Neural cell (in vitro differentiated cells): ENCODE measurements at regions not wholly inside any gene's neighbourhood (a gene's known extent, or its start where the extent isn't known, plus 50 kb on each side); places are given as distances from the start of the nearest gene placed in this dataset.

ENCODE experiments used
- H2AFZ ChIP-seq: fragments of 200-600, 300-800 bp; sonication (generic), shearing (Covaris generic); 2 replicates; pipeline ENCODE4 v1.6.0; 2014; ENCODE audit warnings: low read depth, mild to moderate bottlenecking, antibody characterized with exemption, low read length, moderate library complexity
- H3F3A ChIP-seq: fragments of 200-600 bp; shearing (Covaris generic); 2 replicates; pipeline ENCODE4 v1.6.1; 2016; ENCODE audit warnings: mild to moderate bottlenecking, moderate library complexity, mixed read lengths, antibody characterized with exemption, low read length; ENCODE audit not compliant: insufficient read depth, poor library complexity, severe bottlenecking
- H3K27ac ChIP-seq: fragments of 200-600, 300-800 bp; sonication (generic), shearing (Covaris generic); 2 replicates; pipeline ENCODE4 v1.5.1; 2014; ENCODE audit warnings: mild to moderate bottlenecking, low read length, moderate library complexity
- H3K27me3 ChIP-seq: fragments of 300-800, 200-600 bp; sonication (generic), shearing (Covaris generic); 2 replicates; pipeline ENCODE4 v1.6.0; 2014; ENCODE audit warnings: mild to moderate bottlenecking, low read depth, low read length, moderate library complexity; ENCODE audit not compliant: insufficient read depth
- H3K36me3 ChIP-seq: fragments of 300-800, 200-600 bp; sonication (generic), shearing (Covaris generic); 2 replicates; pipeline ENCODE4 v1.5.1; 2014; ENCODE audit warnings: mild to moderate bottlenecking, antibody characterized with exemption, low read length, moderate library complexity; ENCODE audit not compliant: insufficient read depth
- H3K4me2 ChIP-seq: fragments of 300-800, 200-600 bp; sonication (generic), shearing (Covaris generic); 2 replicates; pipeline ENCODE4 v1.6.0; 2014; ENCODE audit warnings: mild to moderate bottlenecking, low read length
- H3K4me3 ChIP-seq: fragments of 300-800, 200-600 bp; sonication (generic), shearing (Covaris generic); 2 replicates; pipeline ENCODE4 v1.5.1; 2014; ENCODE audit warnings: mild to moderate bottlenecking, low read length, moderate library complexity
- H3K79me2 ChIP-seq: fragments of 200-600 bp; shearing (Covaris generic); replicated peaks from 2 replicates; pipeline ENCODE4 v1.6.0; 2014; ENCODE audit warnings: mild to moderate bottlenecking, low read length, moderate library complexity; ENCODE audit not compliant: insufficient read depth
- H3K9ac ChIP-seq: fragments of 300-800, 200-600 bp; sonication (generic), shearing (Covaris generic); 2 replicates; pipeline ENCODE4 v1.6.1; 2016; ENCODE audit warnings: mild to moderate bottlenecking, low read length, mixed read lengths
- H3K9me2 ChIP-seq: fragments of 200-600 bp; shearing (Covaris generic); 2 replicates; pipeline ENCODE4 v1.6.1; 2016; ENCODE audit warnings: mild to moderate bottlenecking, low read length, mixed read lengths; ENCODE audit not compliant: insufficient read depth
- H3K9me3 ChIP-seq: fragments of 200-600, 300-800 bp; sonication (generic), shearing (Covaris generic); 2 replicates; pipeline ENCODE4 v1.6.1; 2016; ENCODE audit warnings: mild to moderate bottlenecking, mixed run types, low read length, moderate library complexity, mixed read lengths
- H4K20me1 ChIP-seq: fragments of 200-600 bp; shearing (Covaris generic); 2 replicates; pipeline ENCODE4 v1.6.1; 2016; ENCODE audit warnings: mild to moderate bottlenecking, mixed run types; ENCODE audit not compliant: insufficient read depth
- EP300 ChIP-seq: fragments of 450-650 bp; conservative IDR thresholded peaks from 2 replicates; pipeline ENCODE4 v1.6.1; 2014; ENCODE audit warnings: antibody characterized with exemption, mild to moderate bottlenecking, moderate library complexity; ENCODE audit not compliant: poor library complexity, severe bottlenecking
- EZH2 ChIP-seq: fragments of 200-600, 300-800 bp; shearing (Covaris generic), sonication (generic); IDR thresholded peaks from 2 replicates; pipeline ENCODE4 v1.6.1; 2014; ENCODE audit warnings: antibody characterized with exemption, low read length, borderline replicate concordance, mild to moderate bottlenecking; ENCODE audit not compliant: insufficient read depth, poor library complexity, severe bottlenecking
- MXI1 ChIP-seq: fragments of 450-650 bp; conservative IDR thresholded peaks from 2 replicates; pipeline ENCODE4 v1.6.1; 2014; ENCODE audit warnings: antibody characterized with exemption, mild to moderate bottlenecking; ENCODE audit not compliant: poor library complexity, severe bottlenecking
- POLR2AphosphoS5 ChIP-seq: IDR thresholded peaks from 2 replicates; pipeline ENCODE4 v1.6.1; 2012
- RAD21 ChIP-seq: fragments of 450-650 bp; conservative IDR thresholded peaks from 2 replicates; pipeline ENCODE4 v1.6.1; 2014; ENCODE audit warnings: antibody characterized with exemption, mild to moderate bottlenecking, moderate library complexity
- REST ChIP-seq: IDR thresholded peaks from 2 replicates; pipeline ENCODE4 v1.6.1; 2012; ENCODE audit warnings: borderline replicate concordance
- SMC3 ChIP-seq: fragments of 450-650 bp; conservative IDR thresholded peaks from 2 replicates; pipeline ENCODE4 v1.6.1; 2014; ENCODE audit warnings: antibody characterized with exemption, mild to moderate bottlenecking, moderate library complexity; ENCODE audit not compliant: poor library complexity
- TAF1 ChIP-seq: IDR thresholded peaks from 2 replicates; pipeline ENCODE4 v1.6.1; 2012; ENCODE audit warnings: low read depth
- TF ChIP-seq, protein P1 (sequence below): fragments of 450-650 bp; IDR thresholded peaks from 2 replicates; pipeline ENCODE4 v1.5.1; 2014; ENCODE audit warnings: antibody characterized with exemption, mild to moderate bottlenecking, moderate library complexity; ENCODE audit not compliant: poor library complexity, severe bottlenecking

DNA sequence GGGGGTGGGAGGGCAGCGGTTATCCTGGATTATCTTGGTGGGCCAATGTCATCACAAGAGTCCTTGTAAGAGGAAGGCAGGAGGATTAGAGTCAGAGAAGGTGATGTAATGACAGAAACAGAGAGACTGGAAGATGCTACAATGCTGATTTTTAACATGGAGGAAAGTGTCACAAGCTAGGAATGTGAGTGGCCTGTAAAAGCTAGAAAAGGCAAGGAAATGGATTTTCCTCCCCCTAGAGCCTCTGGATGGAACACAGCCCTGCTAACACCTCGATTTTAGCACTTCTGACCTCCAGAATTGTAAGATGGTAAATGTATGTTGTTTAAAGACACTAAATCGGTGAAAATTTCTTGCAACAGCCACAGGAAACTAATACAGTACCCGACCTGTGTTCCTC, 109.3 kb downstream of the MN1 start:
- no peaks in the 10 kb centered on the region for H4K20me1 ChIP-seq
- no peak overlapping the region for H3K4me2 ChIP-seq
- no peaks in the 10 kb centered on the region for H3K9me3 ChIP-seq
- no peaks in the 10 kb centered on the region for H3K79me2 ChIP-seq
- no peak overlapping the region for H3K4me3 ChIP-seq
- no peaks in the 10 kb centered on the region for H3K36me3 ChIP-seq
- TF ChIP-seq MXI1: no peak
- no peak for TF ChIP-seq RAD21
- TF ChIP-seq, protein P1, sequence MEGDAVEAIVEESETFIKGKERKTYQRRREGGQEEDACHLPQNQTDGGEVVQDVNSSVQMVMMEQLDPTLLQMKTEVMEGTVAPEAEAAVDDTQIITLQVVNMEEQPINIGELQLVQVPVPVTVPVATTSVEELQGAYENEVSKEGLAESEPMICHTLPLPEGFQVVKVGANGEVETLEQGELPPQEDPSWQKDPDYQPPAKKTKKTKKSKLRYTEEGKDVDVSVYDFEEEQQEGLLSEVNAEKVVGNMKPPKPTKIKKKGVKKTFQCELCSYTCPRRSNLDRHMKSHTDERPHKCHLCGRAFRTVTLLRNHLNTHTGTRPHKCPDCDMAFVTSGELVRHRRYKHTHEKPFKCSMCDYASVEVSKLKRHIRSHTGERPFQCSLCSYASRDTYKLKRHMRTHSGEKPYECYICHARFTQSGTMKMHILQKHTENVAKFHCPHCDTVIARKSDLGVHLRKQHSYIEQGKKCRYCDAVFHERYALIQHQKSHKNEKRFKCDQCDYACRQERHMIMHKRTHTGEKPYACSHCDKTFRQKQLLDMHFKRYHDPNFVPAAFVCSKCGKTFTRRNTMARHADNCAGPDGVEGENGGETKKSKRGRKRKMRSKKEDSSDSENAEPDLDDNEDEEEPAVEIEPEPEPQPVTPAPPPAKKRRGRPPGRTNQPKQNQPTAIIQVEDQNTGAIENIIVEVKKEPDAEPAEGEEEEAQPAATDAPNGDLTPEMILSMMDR: no peak
- no peak for TF ChIP-seq EP300
- no peak for TF ChIP-seq TAF1
- no peak for TF ChIP-seq POLR2AphosphoS5
- TF ChIP-seq REST: no peak
- TF ChIP-seq EZH2: no peak
- no peak for TF ChIP-seq SMC3
- H3K9me2 ChIP-seq: no peaks in the 10 kb centered on the region
- H3F3A ChIP-seq: no peaks in the 10 kb centered on the region
- H3K9ac ChIP-seq: no peak overlapping the region
- no peaks in the 10 kb centered on the region for H3K27me3 ChIP-seq
- no peak overlapping the region for H2AFZ ChIP-seq
- H3K27ac ChIP-seq: no peak overlapping the region

DNA sequence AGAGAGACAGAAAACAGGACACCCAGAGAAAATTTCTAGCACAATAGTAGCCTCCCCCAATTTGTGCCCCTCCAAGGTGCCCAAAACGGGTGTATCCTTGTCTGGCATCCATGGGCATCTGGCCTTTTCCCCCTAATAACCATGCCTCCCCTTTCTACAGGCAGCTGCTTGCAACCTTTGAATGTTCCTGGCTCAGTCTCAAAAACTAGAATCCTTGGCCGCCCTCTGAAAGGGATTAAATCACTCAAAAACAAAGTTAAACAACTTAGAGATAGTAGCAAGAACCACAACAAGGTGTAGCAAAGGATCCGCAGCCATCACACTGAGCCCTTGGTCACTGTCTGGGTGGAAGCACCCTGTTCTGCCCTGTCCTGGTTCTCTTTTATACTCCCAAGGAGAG, 105.6 kb downstream of the MN1 start:
- H3K4me2 ChIP-seq: no peak overlapping the region
- H3K9me3 ChIP-seq: no peaks in the 10 kb centered on the region

More for the DNA sequence above, 105.6 kb downstream of the MN1 start:
- no peak overlapping the region for H3K4me3 ChIP-seq
- H4K20me1 ChIP-seq: no peaks in the 10 kb centered on the region
- no peaks in the 10 kb centered on the region for H3K79me2 ChIP-seq
- H3K36me3 ChIP-seq: no peaks in the 10 kb centered on the region
- TF ChIP-seq EZH2: no peak
- no peak for TF ChIP-seq EP300
- no peak for TF ChIP-seq POLR2AphosphoS5
- no peak for TF ChIP-seq SMC3
- TF ChIP-seq, protein P1: no peak
- no peak for TF ChIP-seq REST
- TF ChIP-seq MXI1: no peak
- TF ChIP-seq TAF1: no peak
- TF ChIP-seq RAD21: no peak
- no peaks in the 10 kb centered on the region for H3K9me2 ChIP-seq
- no peaks in the 10 kb centered on the region for H3K27me3 ChIP-seq
- H3K27ac ChIP-seq: no peak overlapping the region
- no peak overlapping the region for H2AFZ ChIP-seq
- no peak overlapping the region for H3K9ac ChIP-seq
- no peaks in the 10 kb centered on the region for H3F3A ChIP-seq
